ENCODE measurements at regions not wholly inside any gene's neighbourhood (a gene's known extent, or its start where the extent isn't known, plus 50 kb on each side); places are given as distances from the start of the nearest gene placed in this dataset.

GRCh38 chr9:88923092-88923491 lies 68.2 kb upstream of the S1PR3 start:
- peaks cover 12% of the 10 kb centered on the region for H3K9me3 ChIP-seq (ENCODE audit: low read length)
- WGBS (ENCODE audit: low lambda C conversion rate): 0% methylated on average over 2 of the region's 2 CpGs
- H3K27ac ChIP-seq (ENCODE audit: extremely low read length, insufficient read depth, low read length): no peak overlapping the region
- no TSS peak for BruUV-seq (replicated peaks)
- no peak overlapping the region for H3K4me2 ChIP-seq (ENCODE audit: low read depth, low read length)
- H3K27me3 ChIP-seq (ENCODE audit: control insufficient read depth in 1 of 2, insufficient read depth in 2 of 2, low read length in 2 of 2): peaks cover 0 to 5% of the 10 kb centered on the region in 2 experiments; a peak in 1 of 5 replicates
- no peak overlapping the region for H3K9ac ChIP-seq (ENCODE audit: insufficient read depth, low read depth, low read length)
- no peaks in the 10 kb centered on the region for H3K79me2 ChIP-seq (ENCODE audit: insufficient read depth, low read length)
- TF ChIP-seq ZNF121 (CRISPR knock-in tag; IDR thresholded peaks at IDR 0.05): no peak
- TF ChIP-seq ETV6 (CRISPR knock-in tag; conservative IDR thresholded peaks at IDR 0.05): no peak
- TF ChIP-seq HMGXB4 (CRISPR knock-in tag; IDR thresholded peaks at IDR 0.05; ENCODE audit: borderline replicate concordance in 1 of 2, low read depth in 1 of 2): no peak
- TF ChIP-seq ZNF230 (CRISPR knock-in tag; IDR thresholded peaks at IDR 0.05): no peak
- TF ChIP-seq REST (IDR thresholded peaks at IDR 0.05; ENCODE audit: borderline replicate concordance in 1 of 2, low read depth in 1 of 2, low read length in 2 of 2): no peak
- TF ChIP-seq ZNF83 (CRISPR knock-in tag; IDR thresholded peaks at IDR 0.05; ENCODE audit: borderline replicate concordance): no peak
- no peak for TF ChIP-seq GATA4 (IDR thresholded peaks at IDR 0.05; ENCODE audit: borderline replicate concordance, low read depth)
- no peak for TF ChIP-seq ZNF329 (CRISPR knock-in tag; IDR thresholded peaks at IDR 0.05; ENCODE audit: low read depth)
- no peak for TF ChIP-seq CTCF (CRISPR knock-in tag; IDR thresholded peaks at IDR 0.05)
- no peak for TF ChIP-seq CENPT (CRISPR knock-in tag; IDR thresholded peaks at IDR 0.05; ENCODE audit: low read depth)
- TF ChIP-seq ZNF274 (CRISPR knock-in tag; IDR thresholded peaks at IDR 0.05): no peak
- TF ChIP-seq MXI1 (IDR thresholded peaks at IDR 0.05; ENCODE audit: borderline replicate concordance, low read depth, low read length): no peak
- no peak for TF ChIP-seq ZBTB42 (CRISPR knock-in tag; IDR thresholded peaks at IDR 0.05)
- no peak for TF ChIP-seq PBX3 (CRISPR knock-in tag; IDR thresholded peaks at IDR 0.05; ENCODE audit: borderline replicate concordance)
- TF ChIP-seq GATAD1 (CRISPR knock-in tag; IDR thresholded peaks at IDR 0.05): no peak
- TF ChIP-seq ZNF619 (CRISPR knock-in tag; IDR thresholded peaks at IDR 0.05): no peak
- H2AFZ ChIP-seq (ENCODE audit: low read length): no peak overlapping the region
- CTCF ChIA-PET (ENCODE audit: low intra/inter-chr PET ratio, low total read pairs): no interaction called here
- H3K36me3 ChIP-seq (replicated peaks in 1 of 2; ENCODE audit: control insufficient read depth in 1 of 2, insufficient read depth in 2 of 2, low read length in 2 of 2): no peaks in the 10 kb centered on the region
- FAIRE-seq (no peak), ATAC-seq (no peak), DNase-seq (ENCODE audit: low spot score) (no peak)
- no peak overlapping the region for H3K4me3 ChIP-seq (replicated peaks in 1 of 3; ENCODE audit: insufficient read depth in 1 of 3, low read depth in 2 of 3, low read length in 3 of 3)
- intact Hi-C loops (cut with micrococcal nuclease; ENCODE audit: unreplicated experiment): no loop called here
- no peaks in the 10 kb centered on the region for H4K20me1 ChIP-seq (ENCODE audit: insufficient read depth, low read length)
- no peaks in the 10 kb centered on the region for H3K4me1 ChIP-seq (ENCODE audit: insufficient read depth, low read length)
- in situ Hi-C loops (cut with HindIII; ENCODE audit: extremely low pct_ligation_motif_present, low pct_unique_long_range_greater_than_20kb): no loop called here
- POLR2A ChIA-PET: no interaction called here
